ENCODE measurements at regions not wholly inside any gene's neighbourhood (a gene's known extent, or its start where the extent isn't known, plus 50 kb on each side); places are given as distances from the start of the nearest gene placed in this dataset.
"Not testable (repeated sequence)": the region's sequence is repeated elsewhere in the genome, so short reads cannot be mapped to it uniquely, and the experiment has no call there.

DNA sequence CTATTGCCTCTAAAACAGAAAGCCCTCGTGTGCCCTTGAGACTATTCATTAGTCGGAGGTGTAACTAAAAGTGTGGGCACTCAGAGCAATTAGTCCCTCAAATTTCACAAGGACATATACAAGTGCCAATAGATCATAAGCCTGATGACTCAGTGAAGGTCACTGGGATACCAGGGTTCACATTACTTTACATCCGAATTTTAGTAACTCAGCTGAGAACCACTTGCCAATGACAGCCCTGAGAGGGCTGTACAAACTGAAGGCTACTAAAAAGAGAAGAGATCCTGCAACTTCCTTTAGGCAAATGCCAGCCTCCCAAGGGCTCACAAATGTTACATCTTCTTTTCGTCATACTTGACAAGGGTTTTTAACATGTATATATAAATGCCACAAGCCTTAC is 369.6 kb downstream of the TENT5A start:
- no peaks in the 10 kb centered on the region for H3K36me3 ChIP-seq (ENCODE audit: control insufficient read depth in 1 of 2, insufficient read depth in 2 of 2, low read length in 2 of 2)
- no peaks in the 10 kb centered on the region for H3K4me1 ChIP-seq (ENCODE audit: control insufficient read depth in 1 of 2, insufficient read depth in 2 of 2, low read length in 2 of 2)
- H3K9me3 ChIP-seq (ENCODE audit: control insufficient read depth in 1 of 2, low read length in 2 of 2) = no peaks in the 10 kb centered on the region
- no peak overlapping the region for H3K4me3 ChIP-seq (ENCODE audit: low read depth in 1 of 2, low read length in 2 of 2)
- no peaks in the 10 kb centered on the region for H3K27me3 ChIP-seq (ENCODE audit: low read depth, low read length)
- H3K27ac ChIP-seq (ENCODE audit: low read length) = no peak overlapping the region

GRCh38 chr6:81381382-81381916 is 371.0 kb downstream of the TENT5A start:
- no peaks in the 10 kb centered on the region for H3K4me1 ChIP-seq (ENCODE audit: control insufficient read depth in 1 of 2, insufficient read depth in 2 of 2, low read length in 2 of 2)
- H3K27me3 ChIP-seq (ENCODE audit: low read depth, low read length) = no peaks in the 10 kb centered on the region
- no peak overlapping the region for H3K27ac ChIP-seq (ENCODE audit: low read length)
- no peaks in the 10 kb centered on the region for H3K9me3 ChIP-seq (ENCODE audit: control insufficient read depth in 1 of 2, low read length in 2 of 2)
- no peaks in the 10 kb centered on the region for H3K36me3 ChIP-seq (ENCODE audit: control insufficient read depth in 1 of 2, insufficient read depth in 2 of 2, low read length in 2 of 2)
- no peak overlapping the region for H3K4me3 ChIP-seq (ENCODE audit: low read depth in 1 of 2, low read length in 2 of 2)

GRCh38 chr6:81380718-81381338 is 371.7 kb downstream of the TENT5A start:
- no peaks in the 10 kb centered on the region for H3K27me3 ChIP-seq (ENCODE audit: low read depth, low read length)
- no peaks in the 10 kb centered on the region for H3K4me1 ChIP-seq (ENCODE audit: control insufficient read depth in 1 of 2, insufficient read depth in 2 of 2, low read length in 2 of 2)
- H3K36me3 ChIP-seq (ENCODE audit: control insufficient read depth in 1 of 2, insufficient read depth in 2 of 2, low read length in 2 of 2) = no peaks in the 10 kb centered on the region
- no peak overlapping the region for H3K27ac ChIP-seq (ENCODE audit: low read length)
- H3K4me3 ChIP-seq (ENCODE audit: low read depth in 1 of 2, low read length in 2 of 2) = no peak overlapping the region
- H3K9me3 ChIP-seq (ENCODE audit: control insufficient read depth in 1 of 2, low read length in 2 of 2) = no peaks in the 10 kb centered on the region

GRCh38 chr6:81376745-81377144 is 375.7 kb downstream of the TENT5A start:
- H3K27ac ChIP-seq (ENCODE audit: low read length) = no peak overlapping the region
- no peaks in the 10 kb centered on the region for H3K9me3 ChIP-seq (ENCODE audit: control insufficient read depth in 1 of 2, low read length in 2 of 2)
- H3K36me3 ChIP-seq (ENCODE audit: control insufficient read depth in 1 of 2, insufficient read depth in 2 of 2, low read length in 2 of 2) = no peaks in the 10 kb centered on the region
- H3K4me3 ChIP-seq (ENCODE audit: low read depth in 1 of 2, low read length in 2 of 2) = no peak overlapping the region
- no peaks in the 10 kb centered on the region for H3K4me1 ChIP-seq (ENCODE audit: control insufficient read depth in 1 of 2, insufficient read depth in 2 of 2, low read length in 2 of 2)
- no peaks in the 10 kb centered on the region for H3K27me3 ChIP-seq (ENCODE audit: low read depth, low read length)

DNA sequence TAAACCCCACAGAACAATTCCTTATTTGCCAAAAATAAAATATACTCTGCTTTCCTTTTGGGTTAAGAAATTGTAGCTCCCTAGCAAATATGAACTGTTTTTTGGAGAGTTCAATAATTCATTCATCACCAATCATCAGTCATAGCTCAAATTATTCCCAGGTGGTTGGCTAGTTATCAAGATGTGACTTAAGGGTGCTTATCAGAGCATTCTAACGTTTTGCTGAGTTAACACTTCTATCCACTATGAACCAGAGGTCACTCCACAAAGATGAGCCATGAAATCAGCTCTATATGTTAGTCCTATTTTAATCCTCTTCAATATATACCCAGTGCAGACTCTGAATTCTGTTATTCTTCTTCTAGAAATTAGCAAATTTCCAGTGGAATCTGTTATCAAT is 379.1 kb downstream of the TENT5A start:
- H3K27ac ChIP-seq (ENCODE audit: low read length) = no peak overlapping the region
- no peaks in the 10 kb centered on the region for H3K27me3 ChIP-seq (ENCODE audit: low read depth, low read length)
- H3K4me1 ChIP-seq (ENCODE audit: control insufficient read depth in 1 of 2, insufficient read depth in 2 of 2, low read length in 2 of 2) = no peaks in the 10 kb centered on the region
- no peak overlapping the region for H3K4me3 ChIP-seq (ENCODE audit: low read depth in 1 of 2, low read length in 2 of 2)
- H3K9me3 ChIP-seq (ENCODE audit: control insufficient read depth in 1 of 2, low read length in 2 of 2) = no peaks in the 10 kb centered on the region
- no peaks in the 10 kb centered on the region for H3K36me3 ChIP-seq (ENCODE audit: control insufficient read depth in 1 of 2, insufficient read depth in 2 of 2, low read length in 2 of 2)

- no peaks in the 10 kb centered on the region for H3K36me3 ChIP-seq (ENCODE audit: control insufficient read depth in 1 of 2, insufficient read depth in 2 of 2, low read length in 2 of 2)
Observed at GRCh38 chr6:81371930-81372329, 380.6 kb downstream of the TENT5A start.

GRCh38 chr6:81366972-81367371 is 385.5 kb downstream of the TENT5A start:
- Histone ChIP-seq H3K4me1 (ENCODE audit: control insufficient read depth in 1 of 2, insufficient read depth in 2 of 2, low read length in 2 of 2) (no peaks in the 10 kb centered on the region), H3K27me3 (ENCODE audit: low read depth, low read length) (no peaks in the 10 kb centered on the region), H3K9me3 (ENCODE audit: control insufficient read depth in 1 of 2, low read length in 2 of 2) (no peaks in the 10 kb centered on the region), H3K27ac (ENCODE audit: low read length) (no peak overlapping the region), H3K4me3 (ENCODE audit: low read depth in 1 of 2, low read length in 2 of 2) (no peak overlapping the region), H3K36me3 (ENCODE audit: control insufficient read depth in 1 of 2, insufficient read depth in 2 of 2, low read length in 2 of 2) (no peaks in the 10 kb centered on the region)

More at GRCh38 chr6:81371930-81372329, 380.6 kb downstream of the TENT5A start:
- Histone ChIP-seq H3K4me1 (ENCODE audit: control insufficient read depth in 1 of 2, insufficient read depth in 2 of 2, low read length in 2 of 2) (no peaks in the 10 kb centered on the region), H3K27ac (ENCODE audit: low read length) (no peak overlapping the region), H3K4me3 (ENCODE audit: low read depth in 1 of 2, low read length in 2 of 2) (no peak overlapping the region), H3K9me3 (ENCODE audit: control insufficient read depth in 1 of 2, low read length in 2 of 2) (no peaks in the 10 kb centered on the region), H3K27me3 (ENCODE audit: low read depth, low read length) (no peaks in the 10 kb centered on the region)

GRCh38 chr6:81362246-81362645 is 390.2 kb downstream of the TENT5A start:
- no peaks in the 10 kb centered on the region for H3K9me3 ChIP-seq (ENCODE audit: control insufficient read depth in 1 of 2, low read length in 2 of 2)
- H3K27me3 ChIP-seq (ENCODE audit: low read depth, low read length) = no peaks in the 10 kb centered on the region
- H3K4me3 ChIP-seq (ENCODE audit: low read depth in 1 of 2, low read length in 2 of 2) = no peak overlapping the region
- H3K36me3 ChIP-seq (ENCODE audit: control insufficient read depth in 1 of 2, insufficient read depth in 2 of 2, low read length in 2 of 2) = no peaks in the 10 kb centered on the region
- no peak overlapping the region for H3K27ac ChIP-seq (ENCODE audit: low read length)
- H3K4me1 ChIP-seq (ENCODE audit: control insufficient read depth in 1 of 2, insufficient read depth in 2 of 2, low read length in 2 of 2) = no peaks in the 10 kb centered on the region

- H3K4me1 ChIP-seq (ENCODE audit: control insufficient read depth in 1 of 2, insufficient read depth in 2 of 2, low read length in 2 of 2) = no peaks in the 10 kb centered on the region
- no peaks in the 10 kb centered on the region for H3K36me3 ChIP-seq (ENCODE audit: control insufficient read depth in 1 of 2, insufficient read depth in 2 of 2, low read length in 2 of 2)
- no peaks in the 10 kb centered on the region for H3K9me3 ChIP-seq (ENCODE audit: control insufficient read depth in 1 of 2, low read length in 2 of 2)
- H3K27me3 ChIP-seq (ENCODE audit: low read depth, low read length) = no peaks in the 10 kb centered on the region
- H3K27ac ChIP-seq (ENCODE audit: low read length) = no peak overlapping the region
- no peak overlapping the region for H3K4me3 ChIP-seq (ENCODE audit: low read depth in 1 of 2, low read length in 2 of 2)
Observed at GRCh38 chr6:81353262-81353661, 399.2 kb downstream of the TENT5A start.

GRCh38 chr6:81344026-81344425 is 408.5 kb downstream of the TENT5A start:
- H3K36me3 ChIP-seq (ENCODE audit: control insufficient read depth in 1 of 2, insufficient read depth in 2 of 2, low read length in 2 of 2); H3K9me3 ChIP-seq (ENCODE audit: control insufficient read depth in 1 of 2, low read length in 2 of 2); H3K27me3 ChIP-seq (ENCODE audit: low read depth, low read length); H3K27ac ChIP-seq (ENCODE audit: low read length); H3K4me1 ChIP-seq (ENCODE audit: control insufficient read depth in 1 of 2, insufficient read depth in 2 of 2, low read length in 2 of 2); H3K4me3 ChIP-seq (ENCODE audit: low read depth in 1 of 2, low read length in 2 of 2): not testable (repeated sequence)

- H3K27me3 ChIP-seq (ENCODE audit: low read depth, low read length) = no peaks in the 10 kb centered on the region
- H3K36me3 ChIP-seq (ENCODE audit: control insufficient read depth in 1 of 2, insufficient read depth in 2 of 2, low read length in 2 of 2) = no peaks in the 10 kb centered on the region
- H3K27ac ChIP-seq (ENCODE audit: low read length) = no peak overlapping the region
- H3K4me3 ChIP-seq (ENCODE audit: low read depth in 1 of 2, low read length in 2 of 2) = no peak overlapping the region
- H3K4me1 ChIP-seq (ENCODE audit: control insufficient read depth in 1 of 2, insufficient read depth in 2 of 2, low read length in 2 of 2) = no peaks in the 10 kb centered on the region
- H3K9me3 ChIP-seq (ENCODE audit: control insufficient read depth in 1 of 2, low read length in 2 of 2) = no peaks in the 10 kb centered on the region
Observed at GRCh38 chr6:81340946-81341345, 411.5 kb downstream of the TENT5A start.

GRCh38 chr6:81331526-81331925 is 421.0 kb downstream of the TENT5A start:
- no peaks in the 10 kb centered on the region for H3K9me3 ChIP-seq (ENCODE audit: control insufficient read depth in 1 of 2, low read length in 2 of 2)
- no peak overlapping the region for H3K27ac ChIP-seq (ENCODE audit: low read length)
- no peaks in the 10 kb centered on the region for H3K27me3 ChIP-seq (ENCODE audit: low read depth, low read length)
- H3K4me3 ChIP-seq (ENCODE audit: low read depth in 1 of 2, low read length in 2 of 2) = no peak overlapping the region
- no peaks in the 10 kb centered on the region for H3K4me1 ChIP-seq (ENCODE audit: control insufficient read depth in 1 of 2, insufficient read depth in 2 of 2, low read length in 2 of 2)
- no peaks in the 10 kb centered on the region for H3K36me3 ChIP-seq (ENCODE audit: control insufficient read depth in 1 of 2, insufficient read depth in 2 of 2, low read length in 2 of 2)

All from muscle layer of duodenum (tissue), 2 donors.